ENCODE measurements at regions not wholly inside any gene's neighbourhood (a gene's known extent, or its start where the extent isn't known, plus 50 kb on each side); places are given as distances from the start of the nearest gene placed in this dataset.

DNA sequence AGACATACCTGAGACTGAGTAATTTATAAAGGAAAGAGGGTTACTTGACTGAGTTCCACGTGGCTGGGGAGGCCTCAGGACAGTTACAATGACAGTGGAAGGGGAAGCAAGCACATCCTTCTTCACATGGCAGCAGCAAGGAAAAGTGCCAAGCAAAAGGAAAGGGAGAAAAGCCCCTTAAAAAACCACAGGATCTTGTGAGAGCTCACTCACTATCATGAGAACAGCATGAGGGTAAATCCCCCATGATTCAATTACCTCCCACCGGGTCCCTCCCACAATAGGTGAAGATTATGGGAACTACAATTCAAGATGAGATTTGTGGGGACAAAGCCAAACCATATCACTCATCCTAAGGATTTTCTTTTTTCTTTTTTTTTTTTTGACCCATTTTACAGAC is 177.8 kb upstream of the EEA1 start:
- no peak for DNase-seq

DNA sequence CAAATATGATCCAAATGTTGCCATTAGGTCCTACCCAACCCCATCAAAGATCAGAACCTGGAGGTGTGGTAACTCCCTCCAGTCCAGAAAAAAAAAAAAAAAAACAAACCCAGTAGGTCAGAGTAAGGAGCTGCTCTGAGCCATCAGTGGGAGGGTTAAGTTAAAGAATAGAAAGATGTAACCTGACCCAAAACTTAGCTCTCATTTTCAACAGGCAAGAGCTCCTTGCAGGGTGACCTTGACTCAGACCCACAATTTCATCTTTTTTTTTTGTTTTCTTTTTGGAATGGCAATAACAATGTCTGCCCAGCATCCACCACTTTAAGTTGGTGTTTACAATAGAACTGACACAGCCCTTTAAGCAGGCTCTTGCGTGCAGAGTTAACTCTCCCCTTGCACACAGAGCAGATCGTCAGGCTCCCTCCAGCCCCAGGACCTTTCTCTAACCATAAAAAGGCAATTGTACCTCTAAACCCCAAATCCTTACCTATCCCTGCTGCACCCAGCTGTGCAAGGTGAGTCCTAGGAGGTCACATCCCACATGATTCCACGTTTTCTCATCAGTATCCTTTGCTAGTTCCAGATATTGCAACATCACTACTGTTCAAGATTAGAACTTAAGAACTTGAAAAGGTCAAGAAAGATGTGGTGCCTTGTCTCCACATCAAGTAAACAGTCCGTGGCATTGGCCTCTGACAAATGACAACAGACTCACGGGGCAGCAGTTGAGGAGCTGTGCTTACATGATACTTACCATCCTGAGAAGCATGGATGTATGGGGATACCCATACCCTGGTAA is 178.6 kb upstream of the EEA1 start:
- DNase-seq = no peak

- DNase-seq = no peak
Measured at GRCh38 chr12:93108985-93109384, 179.9 kb upstream of the EEA1 start.

DNA sequence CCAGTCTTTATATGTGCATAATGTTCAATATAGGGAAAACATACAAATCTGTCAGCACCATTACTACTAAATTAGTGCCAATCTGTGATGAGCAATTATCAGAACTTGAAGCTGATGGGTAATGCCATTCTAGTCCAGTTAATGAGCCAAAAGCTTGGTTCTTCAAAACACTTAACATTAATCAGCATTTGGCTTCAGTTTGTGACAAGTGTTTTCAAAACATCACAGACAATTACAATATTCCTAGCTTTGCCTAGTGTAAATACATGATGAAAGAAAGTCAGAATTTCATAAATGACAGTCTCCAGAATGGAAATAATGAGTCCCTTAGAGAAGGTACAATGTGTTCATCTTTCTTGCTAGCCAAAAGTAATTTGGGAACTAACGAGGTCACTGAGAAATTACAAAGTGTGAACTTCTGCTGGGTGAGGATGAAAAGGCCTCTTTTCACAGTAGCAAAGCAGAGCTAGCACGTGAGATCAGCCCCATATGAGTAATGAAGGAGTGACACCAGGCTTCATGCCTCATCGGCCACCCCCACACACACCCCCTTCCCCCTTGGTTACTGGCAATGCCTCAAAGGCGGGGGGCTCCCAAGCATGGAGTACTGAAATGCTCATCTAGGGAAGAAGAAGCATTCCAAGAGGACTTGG is 180.6 kb upstream of the EEA1 start:
- DNase-seq = no peak

DNA sequence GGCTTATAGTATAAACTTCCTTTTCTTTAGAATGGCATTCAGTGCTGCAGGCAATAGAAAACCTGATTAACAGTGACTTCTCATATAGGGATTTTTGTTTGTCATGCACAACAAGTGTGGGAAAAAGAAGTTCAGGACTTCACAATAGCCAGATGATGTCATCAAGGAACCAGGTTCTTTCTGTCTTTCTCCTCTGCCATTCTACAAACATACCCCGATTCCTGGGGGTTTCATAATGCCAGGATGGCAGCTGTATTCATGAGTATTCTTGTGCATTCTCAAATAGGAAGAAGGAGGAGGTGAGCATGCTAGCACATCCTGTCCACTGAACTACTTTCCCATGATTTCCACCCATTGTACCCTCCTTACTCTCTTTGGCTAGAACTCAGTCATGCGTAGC is 182.7 kb upstream of the EEA1 start:
- DNase-seq = no peak

GRCh38 chr12:93113317-93114006 is 184.4 kb upstream of the EEA1 start:
- no peak for DNase-seq

GRCh38 chr12:93115198-93115601 is 186.1 kb upstream of the EEA1 start:
- DNase-seq = no peak

GRCh38 chr12:93115646-93116045 is 186.6 kb upstream of the EEA1 start:
- DNase-seq = no peak

DNA sequence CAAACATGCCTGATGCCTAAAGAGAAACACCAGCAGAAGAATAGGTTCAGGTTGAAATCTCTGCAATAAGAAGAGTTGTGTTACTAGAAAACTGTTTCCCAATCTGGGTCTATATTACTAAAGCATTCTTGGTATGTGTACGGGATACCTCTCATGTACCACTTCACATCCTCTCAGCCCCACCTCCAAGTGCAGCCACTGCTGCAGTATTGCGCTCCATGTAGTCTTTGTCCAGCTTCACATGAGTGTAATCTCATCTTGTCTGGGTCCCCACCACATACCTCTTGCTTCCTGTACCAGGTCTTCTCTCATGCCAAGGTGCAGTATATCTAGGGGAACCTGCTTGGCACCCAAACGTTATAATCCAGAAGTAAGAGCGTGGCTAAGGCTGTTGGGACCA is 187.5 kb upstream of the EEA1 start:
- DNase-seq = no peak

DNA sequence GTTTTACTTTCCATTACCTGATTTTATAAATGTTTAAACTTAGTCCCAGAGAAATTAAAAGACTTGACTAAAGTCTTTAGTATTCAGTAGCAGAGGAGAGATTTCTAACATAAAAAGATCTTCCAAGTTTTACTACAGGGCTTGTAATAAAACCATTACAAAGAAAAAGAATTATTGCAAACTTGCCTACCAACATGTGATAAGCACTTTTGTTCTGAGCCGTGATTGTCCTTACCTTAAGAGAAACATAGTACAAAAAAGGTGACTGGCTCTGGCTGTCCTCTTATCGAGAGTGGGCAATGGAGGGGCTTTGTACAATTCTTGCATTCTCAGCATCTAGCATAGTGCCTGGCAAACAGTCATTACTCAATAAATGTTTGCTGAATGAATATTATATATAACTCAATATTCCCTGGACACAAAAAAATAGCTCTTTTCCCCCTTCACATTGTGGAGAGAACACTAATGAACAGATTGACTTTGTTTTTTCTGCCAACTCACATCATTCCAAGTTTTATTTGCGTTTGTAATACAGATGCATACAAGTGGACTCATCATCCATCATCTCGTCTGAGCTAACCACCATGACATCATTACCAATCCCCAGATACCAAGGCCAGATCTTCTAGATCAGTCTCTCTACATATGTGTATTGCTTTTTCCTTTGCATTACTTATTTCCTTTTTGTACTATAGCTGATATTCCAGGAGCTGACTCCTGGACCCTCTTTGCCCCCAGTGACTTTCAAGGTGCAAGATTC is 192.8 kb upstream of the EEA1 start:
- DNase-seq = no peak

- no peak for DNase-seq
Measured at GRCh38 chr12:93122569-93123091, 193.5 kb upstream of the EEA1 start.

DNA sequence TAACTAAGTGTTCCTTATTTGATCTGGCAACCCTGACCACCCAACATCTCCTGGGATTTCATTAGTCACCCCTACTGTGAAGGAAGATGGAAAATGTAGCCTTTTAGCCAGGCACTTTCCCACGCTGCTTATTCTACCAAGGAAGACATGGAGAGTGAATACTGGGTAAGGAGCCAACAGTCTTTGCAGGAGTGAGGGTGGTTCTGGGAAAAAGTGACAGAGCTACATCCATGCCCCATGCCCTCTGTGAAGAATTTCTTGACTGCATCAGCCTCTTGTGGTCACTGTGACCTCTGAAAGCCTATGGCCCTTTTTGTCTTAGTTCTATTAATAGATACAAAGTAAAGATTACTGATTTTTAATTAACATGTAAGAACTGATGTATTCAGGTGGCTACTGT is 196.0 kb upstream of the EEA1 start:
- no peak for DNase-seq

DNA sequence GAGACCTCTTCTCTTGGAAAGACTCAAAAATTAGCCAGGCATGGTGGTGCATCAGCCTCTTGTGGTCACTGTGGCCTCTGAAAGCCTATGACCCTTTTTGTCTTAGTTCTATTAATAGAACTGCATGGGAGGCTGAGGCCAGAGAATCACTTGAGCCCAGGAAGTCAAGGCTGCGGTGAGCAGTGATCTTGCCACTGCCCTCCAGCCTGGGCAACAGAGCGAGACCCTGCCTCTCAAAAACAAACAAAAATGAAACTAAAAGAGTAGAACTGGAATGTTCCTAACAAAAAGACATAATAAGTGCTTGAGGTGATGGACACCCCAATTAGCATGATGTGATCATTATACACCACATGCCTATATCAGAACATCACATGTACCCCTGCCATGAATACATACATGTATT is 197.0 kb upstream of the EEA1 start:
- DNase-seq = no peak

DNA sequence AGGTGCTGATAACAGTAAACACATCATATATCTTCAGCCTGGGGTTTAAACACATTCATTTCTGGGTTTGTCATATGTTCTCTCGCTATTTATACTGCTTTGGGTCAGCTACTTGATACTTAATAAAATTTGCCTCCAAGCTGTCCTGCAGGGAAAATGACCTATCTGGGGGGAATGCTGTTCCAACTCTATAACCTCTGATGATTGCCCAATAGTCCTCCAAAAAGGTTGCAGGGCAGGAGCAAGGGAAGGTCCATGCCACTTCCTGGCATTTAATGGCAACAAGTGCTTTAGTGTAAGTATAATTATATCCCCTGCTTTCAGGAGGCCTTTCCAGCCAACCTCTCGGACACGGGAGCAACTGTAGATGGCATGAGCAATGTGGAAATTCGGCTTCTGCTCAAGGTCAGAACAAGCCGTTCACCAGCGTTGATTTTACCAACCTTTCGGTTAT is 198.0 kb upstream of the EEA1 start:
- DNase-seq = no peak

DNA sequence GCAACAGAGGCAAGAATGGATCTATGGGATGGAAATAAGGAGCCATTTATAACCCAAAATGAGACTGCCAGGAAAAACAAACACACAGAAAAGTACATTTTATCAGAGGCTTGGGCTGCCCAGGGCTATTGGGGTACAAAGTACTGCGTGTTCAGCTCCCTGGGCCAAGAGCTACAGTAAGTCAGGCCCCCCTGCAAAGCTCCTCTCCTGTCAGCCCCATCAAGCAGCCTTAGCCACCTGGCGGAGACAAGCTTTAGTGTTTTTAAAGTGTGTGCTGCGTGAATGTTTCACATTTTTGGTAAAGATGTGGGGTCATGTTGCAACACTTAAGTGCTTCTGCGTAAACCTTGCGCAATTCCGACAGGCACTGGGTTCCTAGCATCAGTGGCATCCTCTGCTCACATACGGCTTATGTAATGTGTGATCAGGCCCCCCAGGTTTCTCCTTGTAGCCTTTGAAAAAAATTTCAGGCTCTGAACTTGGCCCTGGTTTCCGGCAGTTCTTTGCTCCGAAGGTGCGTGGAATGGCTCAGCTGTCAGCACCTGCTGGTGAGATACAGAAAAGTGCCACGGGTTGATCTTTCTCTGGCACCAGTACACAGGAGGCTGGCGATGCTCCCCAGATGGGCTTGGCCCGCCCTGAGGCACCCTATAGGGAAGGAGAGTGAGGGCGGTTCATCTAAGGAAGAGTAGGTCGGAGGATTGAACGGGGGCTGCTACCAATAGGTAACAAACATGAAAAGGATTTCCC is 198.7 kb upstream of the EEA1 start:
- no peak for DNase-seq

- DNase-seq = no peak
Measured at GRCh38 chr12:93128332-93128707, 199.2 kb upstream of the EEA1 start.

- no peak for DNase-seq
Measured at GRCh38 chr12:93130366-93131054, 201.4 kb upstream of the EEA1 start.

- no peak for DNase-seq
Measured at GRCh38 chr12:93133361-93133760, 204.3 kb upstream of the EEA1 start.

DNA sequence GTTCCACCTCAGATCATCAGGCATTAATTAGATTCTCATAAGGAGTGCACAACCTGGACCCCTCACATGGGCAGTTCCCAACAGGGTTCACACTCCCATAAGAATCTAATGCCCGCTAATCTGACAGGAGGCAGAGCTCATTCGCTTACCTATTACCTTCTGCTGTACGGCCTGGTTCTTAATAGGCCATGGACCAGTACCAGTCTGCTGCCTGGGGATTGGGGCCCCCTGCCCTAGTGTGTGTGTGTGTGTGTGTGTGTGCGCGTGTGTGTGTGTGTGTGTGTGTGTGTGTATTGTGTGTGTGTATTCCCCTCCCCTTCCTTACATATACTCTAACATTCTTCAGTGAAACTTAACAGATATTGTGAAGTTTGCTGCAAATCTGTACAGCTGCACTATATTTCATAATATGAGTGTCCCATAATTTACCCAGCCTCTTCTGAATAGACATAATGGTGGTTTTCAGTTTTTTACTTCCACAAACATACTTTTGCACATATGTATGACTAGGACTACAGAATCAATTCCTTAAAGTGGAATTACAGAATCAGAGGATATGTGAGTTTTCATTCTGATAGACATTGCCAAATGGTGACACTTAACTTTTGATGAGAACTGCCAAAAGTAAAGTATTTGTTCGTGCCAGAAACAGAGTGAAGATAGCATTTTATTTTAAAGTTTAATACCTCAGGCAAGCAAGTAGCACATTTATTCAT is 205.2 kb upstream of the EEA1 start:
- DNase-seq = no peak

GRCh38 chr12:93134893-93135285 is 205.8 kb upstream of the EEA1 start:
- no peak for DNase-seq

All from cerebellar nuclear complex (tissue), 1 donor.